ENCODE measurements at regions not wholly inside any gene's neighbourhood (a gene's known extent, or its start where the extent isn't known, plus 50 kb on each side); places are given as distances from the start of the nearest gene placed in this dataset.

DNA sequence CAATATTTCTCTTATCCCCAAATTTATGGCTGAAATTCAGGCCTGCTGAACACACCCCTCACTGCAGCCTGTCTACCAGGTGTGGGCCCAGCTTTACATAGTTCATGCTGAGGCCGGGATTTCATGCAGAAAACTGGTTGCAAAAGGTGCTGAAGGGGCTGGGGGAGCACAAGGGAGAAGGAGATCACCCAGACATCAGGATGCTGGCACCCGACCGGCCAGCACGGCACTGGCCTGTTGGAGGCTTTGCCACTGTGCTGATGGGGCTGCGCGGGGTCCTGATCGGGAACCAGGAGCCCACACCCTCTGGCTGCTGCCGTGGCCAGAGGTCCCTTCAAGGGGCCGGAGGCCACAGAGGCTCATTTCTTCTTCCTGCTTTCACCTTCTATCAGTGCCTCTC lies 177.9 kb upstream of the C2CD4B start:
- BruUV-seq (replicated peaks), result no TSS peak
- peaks cover 13% of the 10 kb centered on the region for H3K27me3 Mint-ChIP-seq (ENCODE audit: unreplicated experiment)
- peaks cover 7% of the 10 kb centered on the region for H3K36me3 Mint-ChIP-seq (ENCODE audit: insufficient read depth, unreplicated experiment)
- intact Hi-C loops (cut with micrococcal nuclease; ENCODE audit: unreplicated experiment), result no loop called here
- H3K4me3 Mint-ChIP-seq (ENCODE audit: low read depth, unreplicated experiment), result no peak overlapping the region
- no peak overlapping the region for H3K27ac Mint-ChIP-seq (ENCODE audit: unreplicated experiment)
- DNase-seq, result no peak
- no peak for TF ChIP-seq CTCF (IDR thresholded peaks at IDR 0.05; ENCODE audit: unreplicated experiment)
- peaks cover 21% of the 10 kb centered on the region for H3K4me1 Mint-ChIP-seq (ENCODE audit: low read depth, unreplicated experiment)
- peaks cover 3% of the 10 kb centered on the region for H3K9me3 Mint-ChIP-seq (ENCODE audit: low read depth, unreplicated experiment)
- CTCF ChIA-PET, result no interaction called here

DNA sequence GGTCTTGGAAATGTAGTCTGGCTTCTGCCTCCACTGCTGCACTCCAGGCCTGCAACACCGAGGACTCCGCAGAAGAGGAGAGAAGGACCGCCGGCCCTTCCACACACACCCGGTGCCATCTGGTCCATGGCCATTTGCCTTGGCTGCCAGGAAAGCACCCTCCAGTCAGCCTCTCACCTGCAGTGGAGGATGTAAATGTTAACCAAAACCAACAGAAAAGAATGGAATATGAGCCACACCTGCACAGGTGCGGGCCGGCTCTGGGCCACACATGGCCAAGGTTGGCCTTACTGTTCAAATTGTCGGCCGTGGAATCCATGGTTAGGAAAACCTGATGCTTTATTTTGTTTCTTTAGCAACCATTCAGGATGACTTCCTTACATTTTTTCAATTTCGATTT lies 178.3 kb upstream of the C2CD4B start:
- Mint-ChIP-seq H3K4me1 (ENCODE audit: low read depth, unreplicated experiment) (peaks cover 17% of the 10 kb centered on the region), H3K27ac (ENCODE audit: unreplicated experiment) (no peak overlapping the region), H3K9me3 (ENCODE audit: low read depth, unreplicated experiment) (peaks cover 3% of the 10 kb centered on the region), H3K27me3 (ENCODE audit: unreplicated experiment) (peaks cover 13% of the 10 kb centered on the region), H3K4me3 (ENCODE audit: low read depth, unreplicated experiment) (no peak overlapping the region), H3K36me3 (ENCODE audit: insufficient read depth, unreplicated experiment) (peaks cover 7% of the 10 kb centered on the region)
- DNase-seq, result no peak
- no TSS peak for BruUV-seq (replicated peaks)
- CTCF ChIA-PET, result interaction anchor here (0.8 kb wide), 1 partner anchor 9 kb away, joined by 4 read pairs; no protein-coding TSS in a partner anchor
- intact Hi-C loops (cut with micrococcal nuclease; ENCODE audit: unreplicated experiment), result no loop called here
- no peak for TF ChIP-seq CTCF (IDR thresholded peaks at IDR 0.05; ENCODE audit: unreplicated experiment)

- no TSS peak for BruUV-seq (replicated peaks)
- Mint-ChIP-seq H3K4me3 (ENCODE audit: low read depth, unreplicated experiment) (peak overlapping the region; percentile 64), H3K4me1 (ENCODE audit: low read depth, unreplicated experiment) (peaks cover 8% of the 10 kb centered on the region), H3K27ac (ENCODE audit: unreplicated experiment) (peak overlapping the region; percentile 14), H3K36me3 (ENCODE audit: insufficient read depth, unreplicated experiment) (peaks cover 7% of the 10 kb centered on the region), H3K9me3 (ENCODE audit: low read depth, unreplicated experiment) (peaks cover 3% of the 10 kb centered on the region), H3K27me3 (ENCODE audit: unreplicated experiment) (peaks cover 8% of the 10 kb centered on the region)
- peak; percentile 82 for TF ChIP-seq CTCF (IDR thresholded peaks at IDR 0.05; ENCODE audit: unreplicated experiment)
- CTCF ChIA-PET, result no interaction called here
- intact Hi-C loops (cut with micrococcal nuclease; ENCODE audit: unreplicated experiment), result no loop called here
- DNase-seq, result peak; percentile 66
Observed at GRCh38 chr15:62344806-62345539, 179.9 kb upstream of the C2CD4B start.

DNA sequence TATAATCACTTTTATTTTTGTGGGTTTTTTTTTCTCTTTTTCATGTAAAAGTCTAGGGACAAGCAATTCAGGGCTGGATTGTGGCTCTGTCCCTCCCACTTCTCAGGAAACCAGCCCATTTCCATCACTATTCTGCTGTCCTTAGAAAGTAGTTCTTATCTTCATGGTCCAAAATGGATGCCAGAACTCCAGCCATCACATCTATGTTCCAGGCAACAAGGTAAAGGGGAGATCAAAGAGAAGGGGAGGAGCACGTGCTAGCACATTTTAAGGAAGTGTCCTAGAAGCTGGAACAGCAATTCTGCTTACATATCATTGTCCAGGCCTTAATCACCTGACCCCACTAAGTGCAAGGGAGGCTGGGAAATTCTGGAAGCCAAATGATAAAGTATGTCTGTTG lies 181.1 kb upstream of the C2CD4B start:
- peaks cover 7% of the 10 kb centered on the region for H3K36me3 Mint-ChIP-seq (ENCODE audit: insufficient read depth, unreplicated experiment)
- H3K9me3 Mint-ChIP-seq (ENCODE audit: low read depth, unreplicated experiment), result no peaks in the 10 kb centered on the region
- peaks cover 8% of the 10 kb centered on the region for H3K4me1 Mint-ChIP-seq (ENCODE audit: low read depth, unreplicated experiment)
- intact Hi-C loops (cut with micrococcal nuclease; ENCODE audit: unreplicated experiment), result no loop called here
- no peak overlapping the region for H3K4me3 Mint-ChIP-seq (ENCODE audit: low read depth, unreplicated experiment)
- peaks cover 6% of the 10 kb centered on the region for H3K27me3 Mint-ChIP-seq (ENCODE audit: unreplicated experiment)
- no TSS peak for BruUV-seq (replicated peaks)
- no peak for DNase-seq
- no peak for TF ChIP-seq CTCF (IDR thresholded peaks at IDR 0.05; ENCODE audit: unreplicated experiment)
- CTCF ChIA-PET, result no interaction called here
- H3K27ac Mint-ChIP-seq (ENCODE audit: unreplicated experiment), result no peak overlapping the region

Data from Calu3 (cell line).